GM19468 (cell line): ENCODE measurements at regions not wholly inside any gene's neighbourhood (a gene's known extent, or its start where the extent isn't known, plus 50 kb on each side); places are given as distances from the start of the nearest gene placed in this dataset.

Experiments used
- ATAC-seq: cut with Tn5 transposase; IDR thresholded peaks from one replicate; pipeline ENCODE4 v1.9.1; 2021; ENCODE audit warnings: mild to moderate bottlenecking, moderate library complexity, moderate number of reproducible peaks; ENCODE audit not compliant: unreplicated experiment; ENCODE audit errors: extremely low read depth

- ATAC-seq, result no peak
Observed at GRCh38 chr10:131678613-131679012, 222.2 kb upstream of the PPP2R2D start.

DNA sequence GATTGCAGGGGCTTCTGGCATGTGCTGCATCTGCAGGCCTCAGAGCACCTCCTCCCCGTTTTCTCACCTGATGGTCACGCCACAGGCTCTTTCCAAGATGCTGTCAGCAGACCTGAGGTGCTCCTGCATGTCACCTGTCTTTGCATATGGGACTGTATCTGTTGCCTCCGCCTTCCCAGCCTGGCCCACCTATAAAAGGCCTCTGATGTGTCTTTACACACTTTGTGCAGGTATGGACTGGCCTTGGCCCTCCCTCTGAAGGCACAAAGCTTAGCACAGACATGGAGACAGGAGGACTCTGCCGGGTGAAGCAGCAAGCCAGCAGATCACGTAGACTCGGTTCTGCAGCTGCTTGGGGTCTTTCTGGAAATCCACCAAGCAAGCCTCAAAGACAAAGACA lies 220.9 kb upstream of the PPP2R2D start:
- no peak for ATAC-seq

DNA sequence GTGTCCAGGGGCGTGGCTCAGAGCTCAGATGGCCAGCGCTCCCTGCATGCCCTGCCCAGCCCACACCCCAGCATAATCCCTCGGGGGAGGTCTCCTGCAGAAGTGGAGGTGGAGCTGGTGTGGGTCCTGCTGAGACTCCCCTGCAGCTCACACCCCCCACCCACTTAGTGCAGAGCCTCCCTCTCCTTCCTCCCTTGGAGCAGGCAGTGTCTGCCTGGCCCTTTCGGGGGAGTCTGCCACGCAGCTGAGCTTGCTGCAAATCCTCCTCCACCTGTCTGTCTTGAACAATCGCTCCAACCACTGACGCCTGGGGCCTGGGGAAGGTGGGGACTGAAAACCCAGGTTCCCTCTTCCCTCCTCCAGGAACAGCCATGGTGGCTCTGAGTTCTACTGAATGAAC lies 219.7 kb upstream of the PPP2R2D start:
- no peak for ATAC-seq

DNA sequence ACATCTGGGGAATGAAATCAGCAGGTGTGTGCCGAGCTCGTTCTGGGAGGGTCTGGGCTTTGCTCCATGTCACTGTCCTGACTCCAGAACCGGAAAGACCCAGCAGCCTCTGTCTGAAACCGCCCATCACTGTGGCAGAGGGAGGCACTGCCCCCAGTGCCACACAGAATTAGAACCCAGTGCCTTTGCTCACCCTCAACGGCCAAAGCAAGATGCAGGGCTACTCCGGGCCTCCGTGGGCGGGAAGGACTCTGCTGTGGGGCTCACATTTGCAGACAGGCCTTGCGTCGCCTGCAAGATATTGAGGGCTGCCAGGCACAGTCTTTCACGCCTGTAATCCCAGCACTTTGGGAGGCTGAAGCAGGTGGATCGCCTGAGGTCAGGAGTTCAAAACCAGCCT lies 219.2 kb upstream of the PPP2R2D start:
- no peak for ATAC-seq

- no peak for ATAC-seq
Observed at GRCh38 chr10:131682271-131682962, 218.4 kb upstream of the PPP2R2D start.

GRCh38 chr10:131683281-131683861 lies 217.4 kb upstream of the PPP2R2D start:
- ATAC-seq, result no peak

DNA sequence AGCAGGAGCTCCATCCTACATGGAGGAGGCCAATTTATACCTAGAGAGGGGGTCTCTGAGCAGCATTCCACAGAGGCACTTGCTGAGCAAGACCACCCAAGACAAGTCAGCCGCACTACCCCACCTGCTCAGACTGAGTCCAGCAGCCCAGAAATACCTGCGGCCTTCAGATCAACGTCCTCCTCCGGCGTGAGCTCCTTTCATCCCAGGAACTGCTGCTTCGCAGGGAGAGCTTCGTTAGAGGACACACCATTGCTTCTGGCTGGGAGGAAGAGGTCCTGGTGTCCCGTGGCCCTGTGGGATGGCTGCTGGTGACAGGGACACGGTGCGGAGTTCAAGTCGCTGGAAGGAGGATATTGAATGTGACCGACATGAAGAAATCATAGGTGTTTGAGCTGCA lies 216.9 kb upstream of the PPP2R2D start:
- no peak for ATAC-seq

GRCh38 chr10:131685007-131685406 lies 215.8 kb upstream of the PPP2R2D start:
- no peak for ATAC-seq

GRCh38 chr10:131685576-131685975 lies 215.2 kb upstream of the PPP2R2D start:
- no peak for ATAC-seq

GRCh38 chr10:131686781-131687420 lies 213.9 kb upstream of the PPP2R2D start:
- no peak for ATAC-seq

- no peak for ATAC-seq
Observed at GRCh38 chr10:131688304-131688703, 212.5 kb upstream of the PPP2R2D start.

DNA sequence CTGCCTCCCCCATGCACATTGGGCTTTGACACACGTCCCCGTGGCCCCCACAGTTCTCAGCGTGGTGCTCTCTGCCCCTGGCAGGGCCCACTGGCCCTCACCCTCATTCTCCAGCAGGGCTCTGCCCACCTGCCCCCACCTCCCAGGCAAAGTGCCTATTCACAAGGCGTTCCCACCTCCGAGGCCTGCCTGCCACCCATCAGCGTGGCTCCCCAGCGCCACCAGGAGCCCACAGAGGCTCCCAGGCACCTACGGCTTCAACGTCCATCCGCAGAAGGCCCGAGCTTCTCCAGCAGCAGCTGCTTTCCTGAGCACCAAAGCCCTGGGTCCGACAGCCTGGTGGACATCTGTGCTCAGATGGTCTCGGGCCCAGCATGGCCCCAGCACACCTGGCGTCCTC lies 211.8 kb upstream of the PPP2R2D start:
- ATAC-seq, result no peak

- ATAC-seq, result no peak
Observed at GRCh38 chr10:131689486-131689885, 211.3 kb upstream of the PPP2R2D start.

DNA sequence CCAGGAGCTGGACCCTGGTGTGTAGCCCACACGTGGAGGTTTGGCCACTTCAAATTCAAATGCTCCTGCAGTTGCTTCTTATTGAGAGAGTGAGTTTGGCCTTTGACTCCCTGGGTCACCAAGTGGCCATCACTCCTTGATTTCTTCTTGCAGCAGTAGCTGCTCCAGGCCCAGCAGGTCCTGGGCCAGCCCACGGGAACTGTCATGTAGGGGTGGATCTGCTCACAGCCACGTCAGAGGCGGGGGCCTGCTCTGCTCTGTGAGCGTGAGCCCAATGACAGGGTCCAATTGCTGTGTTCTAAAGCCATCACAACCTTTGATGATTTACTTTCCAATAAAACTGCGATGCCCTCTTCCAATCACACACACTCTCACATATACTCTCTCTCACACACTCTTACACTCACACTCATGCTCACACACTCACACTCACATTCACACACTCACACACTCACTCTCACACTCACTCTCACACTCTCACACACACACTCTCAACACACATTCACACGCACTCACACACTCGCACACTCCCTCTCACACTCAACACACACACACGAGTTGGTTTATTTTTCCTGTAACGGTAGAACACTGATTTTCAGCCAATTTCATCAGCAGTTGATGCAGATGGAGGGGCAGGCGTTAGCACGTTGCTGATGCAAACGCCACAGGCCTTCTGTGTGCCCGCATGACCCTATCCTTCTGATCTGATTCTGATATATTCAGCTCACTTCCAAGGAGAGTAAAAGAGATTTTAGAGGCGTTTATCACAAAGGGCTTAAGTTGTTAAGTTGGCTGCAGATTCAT lies 210.7 kb upstream of the PPP2R2D start:
- ATAC-seq, result no peak

GRCh38 chr10:131690805-131691239 lies 210.0 kb upstream of the PPP2R2D start:
- ATAC-seq, result no peak

DNA sequence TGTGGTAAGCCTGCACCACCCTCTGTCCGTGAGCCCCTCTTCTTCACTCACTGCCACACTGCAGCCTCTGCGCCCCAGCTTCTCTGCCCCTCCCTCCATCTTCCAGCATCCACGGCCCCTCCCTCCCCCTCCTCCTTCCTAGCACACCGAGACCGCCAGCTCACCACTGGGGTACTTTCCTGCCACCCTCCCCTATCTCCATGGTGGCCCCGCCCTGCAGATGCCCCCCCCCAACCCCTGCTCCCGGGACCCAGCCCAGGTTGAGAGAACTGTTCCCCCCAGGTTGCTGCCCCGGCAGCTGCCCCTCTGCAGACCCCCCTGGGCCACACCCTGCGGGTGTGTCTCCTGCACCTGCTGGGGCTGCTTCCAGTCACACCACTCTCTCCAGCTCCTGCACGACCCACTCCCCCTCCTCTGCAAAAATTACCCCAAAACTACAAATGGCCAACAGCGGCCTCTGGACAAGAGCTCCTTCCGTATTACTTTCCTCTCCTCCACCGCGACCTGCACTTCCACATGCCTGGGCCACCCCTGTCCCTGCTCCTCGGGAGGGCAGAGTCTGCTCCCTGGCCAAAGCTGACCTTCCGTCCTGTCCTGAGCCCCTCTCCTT lies 209.2 kb upstream of the PPP2R2D start:
- ATAC-seq, result no peak

DNA sequence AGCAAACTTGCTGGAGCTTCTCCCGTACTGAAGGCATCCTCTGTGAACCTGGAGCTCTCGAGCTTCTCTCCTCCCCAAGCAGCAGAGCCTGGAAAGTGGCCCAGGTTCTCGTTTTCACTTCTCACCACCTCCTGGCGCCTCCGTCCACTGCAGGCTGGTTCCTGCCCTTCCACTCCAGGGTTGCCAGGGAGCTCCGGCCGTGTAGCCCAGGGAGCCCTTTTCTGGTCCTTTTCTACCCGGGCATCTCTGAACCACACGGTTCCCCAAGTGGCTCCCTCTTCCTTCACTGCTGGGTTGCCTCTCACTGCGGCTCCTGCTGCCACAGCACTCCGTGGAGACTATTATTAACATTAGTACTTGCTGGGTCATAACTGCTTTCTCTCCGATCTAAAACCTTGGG lies 208.6 kb upstream of the PPP2R2D start:
- ATAC-seq, result no peak

DNA sequence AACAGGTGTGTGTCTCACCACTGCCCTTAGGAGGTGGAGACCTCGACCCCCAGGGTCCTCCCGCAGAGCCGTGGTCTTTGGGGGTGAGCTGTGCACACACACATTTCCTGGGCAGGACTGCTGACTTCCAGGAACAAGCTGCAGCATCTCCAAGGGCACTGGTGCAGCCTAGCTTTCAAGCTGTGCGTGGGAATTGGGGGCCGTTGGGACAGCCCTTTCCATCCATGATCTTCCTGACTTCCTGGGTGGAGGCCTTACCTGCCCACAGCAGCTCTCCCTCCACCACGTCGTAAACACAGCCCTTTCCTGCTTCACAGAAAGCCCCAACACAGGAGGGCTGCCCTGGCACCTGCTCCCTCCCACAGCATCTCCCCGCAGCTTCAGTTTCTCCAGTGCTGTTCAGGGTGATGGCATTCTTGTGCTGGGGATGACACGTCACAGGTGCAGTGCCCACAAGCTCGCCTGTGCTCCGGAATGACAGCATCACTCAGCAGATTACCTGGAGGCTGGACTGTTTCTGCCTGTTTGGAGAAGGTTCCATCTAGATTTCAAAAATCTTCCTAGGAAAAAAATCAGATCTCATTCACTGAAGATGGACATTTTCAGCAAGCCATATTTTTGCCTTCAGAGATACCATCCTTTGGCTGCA lies 208.0 kb upstream of the PPP2R2D start:
- no peak for ATAC-seq

DNA sequence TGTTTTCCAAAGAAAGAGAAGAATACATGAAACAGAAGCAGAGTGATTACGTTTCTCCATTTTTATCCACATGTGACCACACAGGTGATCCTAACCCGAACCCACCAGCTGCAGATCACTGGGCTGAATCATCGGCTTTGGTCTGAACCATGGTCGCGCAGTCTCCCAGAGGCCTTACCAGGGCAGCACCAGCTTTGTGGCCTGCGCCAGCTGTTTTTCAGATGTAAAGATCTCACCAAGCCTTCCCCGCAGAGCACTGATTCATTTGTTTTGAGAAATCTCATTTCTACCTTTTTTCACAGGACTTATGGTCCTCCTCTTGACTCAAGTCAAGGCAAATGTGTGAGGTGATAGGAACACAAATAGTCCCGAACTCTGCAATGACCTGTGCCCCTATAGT lies 207.0 kb upstream of the PPP2R2D start:
- ATAC-seq, result no peak

DNA sequence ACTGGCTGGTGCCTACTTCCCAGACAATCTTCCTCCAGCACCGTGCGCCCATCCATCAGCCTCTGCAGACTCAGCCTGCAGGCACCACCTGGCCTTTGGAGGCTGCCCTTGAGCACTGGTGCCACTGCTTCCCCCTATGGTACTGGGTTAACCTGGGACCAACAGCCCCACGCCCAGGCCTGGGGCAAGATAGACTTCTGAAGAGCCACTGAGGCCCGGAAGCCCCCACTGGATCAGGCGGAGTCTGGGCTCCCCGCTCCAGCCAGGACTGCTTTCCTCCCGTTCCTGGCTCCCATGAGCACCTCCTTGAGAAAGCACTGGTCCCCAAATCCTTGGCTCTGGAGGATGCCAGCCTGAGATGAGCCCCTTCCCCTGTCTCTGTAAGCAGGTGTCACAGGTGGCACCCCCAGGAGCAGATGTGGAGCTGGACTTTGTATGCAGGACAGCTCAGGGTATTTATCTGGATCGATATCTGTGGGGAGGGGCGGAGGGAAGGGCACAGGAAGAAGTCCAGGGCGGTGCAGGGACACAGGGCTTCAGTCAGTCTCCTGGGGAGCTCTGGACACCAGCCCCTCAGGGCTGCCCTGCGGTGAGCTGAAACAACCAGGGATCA lies 206.5 kb upstream of the PPP2R2D start:
- ATAC-seq, result no peak
